Tibial artery (tissue), 4 donors: ENCODE measurements at regions not wholly inside any gene's neighbourhood (a gene's known extent, or its start where the extent isn't known, plus 50 kb on each side); places are given as distances from the start of the nearest gene placed in this dataset.
"Not testable (repeated sequence)": the region's sequence is repeated elsewhere in the genome, so short reads cannot be mapped to it uniquely, and the experiment has no call there.

Experiments used
- DNase-seq, 2 donors: peaks; one replicate each; pipeline ENCODE4 v3.0.0-alpha.2; 2019
- H3K27ac ChIP-seq, 2 donors: fragments of 200-600 bp; sonication (generic) in 1 of 2; 1 replicate in 1 of 2; 2 replicates in 1 of 2; pipeline ENCODE4 v1.5.1; 2018 to 2019; ENCODE audit warnings: mild to moderate bottlenecking in 1 of 2
- H3K27me3 ChIP-seq, 2 donors: fragments of 200-600 bp; sonication (generic) in 1 of 2; one replicate each; pipeline versions ENCODE4 v1.5.1 to v1.6.0; 2016 to 2019
- H3K36me3 ChIP-seq, 3 donors: fragments of 200-600 bp; sonication (generic) in 2 of 3; one replicate each; pipeline ENCODE4 v1.5.1; 2016 to 2019; ENCODE audit warnings: mild to moderate bottlenecking in 2 of 3
- H3K4me1 ChIP-seq, 4 donors: fragments of 200-600 bp; sonication (generic) in 2 of 4; 1 replicate in 3 of 4; 2 replicates in 1 of 4; pipeline ENCODE4 v1.5.1; 2016 to 2019
- H3K4me3 ChIP-seq, 2 donors: fragments of 200-600 bp; sonication (generic) in 1 of 2; 1 replicate in 1 of 2; 2 replicates in 1 of 2; pipeline ENCODE4 v1.5.1; 2018 to 2019; ENCODE audit warnings: mild to moderate bottlenecking in 2 of 2
- H3K9me3 ChIP-seq, 3 donors: fragments of 200-600 bp; sonication (generic) in 1 of 3; one replicate each; pipeline ENCODE4 v1.5.1; 2016 to 2019
- CTCF ChIP-seq, 2 experiments: fragments of 200-600 bp in 1 of 2; fragments of 450-650 bp in 1 of 2; IDR thresholded peaks; one replicate each; pipeline ENCODE4 v1.5.1; 2017 to 2019; ENCODE audit warnings: antibody characterized with exemption in 2 of 2, mild to moderate bottlenecking in 1 of 2, moderate library complexity in 1 of 2
- intact Hi-C: fragments of 100-400 bp; cut with DNase I; formaldehyde crosslinking; loops from one replicate; pipeline ENCODE4 v1.15.0; 2023; ENCODE audit warnings: low total_unique reads

- H3K9me3 ChIP-seq = no peaks in the 10 kb centered on the region
- no peak for TF ChIP-seq CTCF (IDR thresholded peaks at IDR 0.05)
- intact Hi-C loops = no loop called here
- no peak for DNase-seq
- H3K4me3 ChIP-seq = no peak overlapping the region
- H3K27ac ChIP-seq = no peak overlapping the region
- H3K4me1 ChIP-seq = no peaks in the 10 kb centered on the region
- no peaks in the 10 kb centered on the region for H3K27me3 ChIP-seq
- H3K36me3 ChIP-seq = no peaks in the 10 kb centered on the region
These were observed 1152.4 kb upstream of the ALCAM start for GRCh38 chr3:104214277-104214676.

- no peak overlapping the region for H3K27ac ChIP-seq
- no peak for DNase-seq
- H3K36me3 ChIP-seq = no peaks in the 10 kb centered on the region
- no peak for TF ChIP-seq CTCF (IDR thresholded peaks at IDR 0.05)
- H3K9me3 ChIP-seq = no peaks in the 10 kb centered on the region
- intact Hi-C loops = no loop called here
- no peaks in the 10 kb centered on the region for H3K27me3 ChIP-seq
- no peaks in the 10 kb centered on the region for H3K4me1 ChIP-seq
- no peak overlapping the region for H3K4me3 ChIP-seq
These were observed 1151.8 kb upstream of the ALCAM start for GRCh38 chr3:104214937-104215336.

GRCh38 chr3:104219046-104219445 is 1147.7 kb upstream of the ALCAM start:
- intact Hi-C loops = not testable (repeated sequence)

GRCh38 chr3:104234442-104235194 is 1132.1 kb upstream of the ALCAM start:
- H3K27me3 ChIP-seq = no peaks in the 10 kb centered on the region
- intact Hi-C loops = no loop called here
- no peak for TF ChIP-seq CTCF (IDR thresholded peaks at IDR 0.05)
- H3K4me3 ChIP-seq = no peak overlapping the region
- no peaks in the 10 kb centered on the region for H3K36me3 ChIP-seq
- no peaks in the 10 kb centered on the region for H3K4me1 ChIP-seq
- no peak overlapping the region for H3K27ac ChIP-seq
- no peaks in the 10 kb centered on the region for H3K9me3 ChIP-seq
- DNase-seq = no peak

More at GRCh38 chr3:104219046-104219445, 1147.7 kb upstream of the ALCAM start:
- H3K4me1 ChIP-seq, H3K9me3 ChIP-seq, H3K36me3 ChIP-seq, H3K27ac ChIP-seq, H3K4me3 ChIP-seq, DNase-seq, H3K27me3 ChIP-seq: not testable (repeated sequence)

GRCh38 chr3:104244680-104245220 is 1122.0 kb upstream of the ALCAM start:
- no peaks in the 10 kb centered on the region for H3K27me3 ChIP-seq
- H3K27ac ChIP-seq = no peak overlapping the region
- intact Hi-C loops = no loop called here
- H3K4me1 ChIP-seq = no peaks in the 10 kb centered on the region
- DNase-seq = no peak
- no peaks in the 10 kb centered on the region for H3K36me3 ChIP-seq
- H3K4me3 ChIP-seq = no peak overlapping the region
- TF ChIP-seq CTCF (IDR thresholded peaks at IDR 0.05) = no peak
- H3K9me3 ChIP-seq = no peaks in the 10 kb centered on the region

- H3K4me1 ChIP-seq = no peaks in the 10 kb centered on the region
- no peak overlapping the region for H3K4me3 ChIP-seq
- no peak overlapping the region for H3K27ac ChIP-seq
- no peak for DNase-seq
- no peak for TF ChIP-seq CTCF (IDR thresholded peaks at IDR 0.05)
- H3K9me3 ChIP-seq = no peaks in the 10 kb centered on the region
- intact Hi-C loops = no loop called here
- H3K36me3 ChIP-seq = no peaks in the 10 kb centered on the region
- H3K27me3 ChIP-seq = no peaks in the 10 kb centered on the region
These were observed 1121.4 kb upstream of the ALCAM start for GRCh38 chr3:104245261-104245660.
